ENCODE measurements at regions not wholly inside any gene's neighbourhood (a gene's known extent, or its start where the extent isn't known, plus 50 kb on each side); places are given as distances from the start of the nearest gene placed in this dataset.
"Not testable (repeated sequence)": the region's sequence is repeated elsewhere in the genome, so short reads cannot be mapped to it uniquely, and the experiment has no call there.

GRCh38 chr3:193801097-193801496, 208.1 kb downstream of the OPA1 start:
- DNase-seq (ENCODE audit: low read depth in 2 of 2), result no peak

- no peak for DNase-seq (ENCODE audit: low read depth in 2 of 2)
Observed at GRCh38 chr3:193803288-193803687, 210.3 kb downstream of the OPA1 start.

- peak; percentile 86 to 89 for DNase-seq (ENCODE audit: low read depth in 2 of 2)
Observed at GRCh38 chr3:193805448-193805847, 212.4 kb downstream of the OPA1 start.

- DNase-seq (ENCODE audit: low read depth in 2 of 2), result no peak
Observed at GRCh38 chr3:193808317-193808716, 215.3 kb downstream of the OPA1 start.

GRCh38 chr3:193809106-193809505, 216.1 kb downstream of the OPA1 start:
- no peak for DNase-seq (ENCODE audit: low read depth in 2 of 2)

GRCh38 chr3:193812078-193812725, 219.2 kb downstream of the OPA1 start:
- DNase-seq (ENCODE audit: low read depth in 2 of 2), result no peak

GRCh38 chr3:193812791-193813500, 219.9 kb downstream of the OPA1 start:
- no peak for DNase-seq (ENCODE audit: low read depth in 2 of 2)

- no peak for DNase-seq (ENCODE audit: low read depth in 2 of 2)
Observed at GRCh38 chr3:193813501-193813830, 220.5 kb downstream of the OPA1 start.

GRCh38 chr3:193814166-193814892, 221.3 kb downstream of the OPA1 start:
- no peak for DNase-seq (ENCODE audit: low read depth in 2 of 2)

GRCh38 chr3:193815246-193816027, 222.4 kb downstream of the OPA1 start:
- no peak for DNase-seq (ENCODE audit: low read depth in 2 of 2)

GRCh38 chr3:193816028-193816395, 223.0 kb downstream of the OPA1 start:
- DNase-seq (ENCODE audit: low read depth in 2 of 2), result no peak

- DNase-seq (ENCODE audit: low read depth in 2 of 2), result peak in 1 of 2 experiments; percentile 9
Observed at GRCh38 chr3:193816656-193817311, 223.8 kb downstream of the OPA1 start.

- DNase-seq (ENCODE audit: low read depth in 2 of 2), result no peak
Observed at GRCh38 chr3:193819117-193820010, 226.4 kb downstream of the OPA1 start.

- DNase-seq (ENCODE audit: low read depth in 2 of 2), result no peak
Observed at GRCh38 chr3:193821151-193821668, 228.2 kb downstream of the OPA1 start.

- DNase-seq (ENCODE audit: low read depth in 2 of 2), result peak; percentile 60 to 69
Observed at GRCh38 chr3:193822492-193823212, 229.6 kb downstream of the OPA1 start.

GRCh38 chr3:193823213-193823605, 230.2 kb downstream of the OPA1 start:
- DNase-seq (ENCODE audit: low read depth in 2 of 2), result not testable (repeated sequence)

GRCh38 chr3:193824365-193824764, 231.4 kb downstream of the OPA1 start:
- DNase-seq (ENCODE audit: low read depth in 2 of 2), result no peak

GRCh38 chr3:193825617-193826016, 232.6 kb downstream of the OPA1 start:
- no peak for DNase-seq (ENCODE audit: low read depth in 2 of 2)

- peak in 1 of 2 experiments; percentile 7 for DNase-seq (ENCODE audit: low read depth in 2 of 2)
Observed at GRCh38 chr3:193826159-193826795, 233.3 kb downstream of the OPA1 start.

All from fibroblast of skin of left quadriceps (primary cell).